ENCODE measurements at regions not wholly inside any gene's neighbourhood (a gene's known extent, or its start where the extent isn't known, plus 50 kb on each side); places are given as distances from the start of the nearest gene placed in this dataset.

GRCh38 chr22:27215871-27216270, 558.5 kb downstream of the MIAT start:
- Histone ChIP-seq H3K36me3 (ENCODE audit: control insufficient read depth, insufficient read depth, low read length) (no peaks in the 10 kb centered on the region), H3K4me1 (ENCODE audit: control insufficient read depth, insufficient read depth, low read length, poor library complexity, severe bottlenecking) (peaks cover 20% of the 10 kb centered on the region), H3K27ac (ENCODE audit: low read depth, low read length, severe bottlenecking) (no peak overlapping the region), H3K4me3 (ENCODE audit: extremely low read depth, insufficient read depth, low read length, poor library complexity, severe bottlenecking) (no peak overlapping the region), H3K9me3 (ENCODE audit: control insufficient read depth, low read length) (no peaks in the 10 kb centered on the region)
- WGBS, 2 experiments (ENCODE audit: insufficient coverage in 2 of 2) = 78 to 89% methylated on average over 4 of the region's 5 CpGs

- no peaks in the 10 kb centered on the region for H3K9me3 ChIP-seq (ENCODE audit: control insufficient read depth, low read length)
- peaks cover 20% of the 10 kb centered on the region for H3K4me1 ChIP-seq (ENCODE audit: control insufficient read depth, insufficient read depth, low read length, poor library complexity, severe bottlenecking)
- no peaks in the 10 kb centered on the region for H3K36me3 ChIP-seq (ENCODE audit: control insufficient read depth, insufficient read depth, low read length)
- H3K4me3 ChIP-seq (ENCODE audit: extremely low read depth, insufficient read depth, low read length, poor library complexity, severe bottlenecking) = no peak overlapping the region
- no peak overlapping the region for H3K27ac ChIP-seq (ENCODE audit: low read depth, low read length, severe bottlenecking)
- WGBS, 2 experiments (ENCODE audit: insufficient coverage in 2 of 2) = 100% methylated on average over 1 of the region's 1 CpG
Observed at GRCh38 chr22:27216444-27216843, 559.1 kb downstream of the MIAT start.

- H3K4me3 ChIP-seq (ENCODE audit: extremely low read depth, insufficient read depth, low read length, poor library complexity, severe bottlenecking) = no peak overlapping the region
- 86 to 100% methylated on average over 1 to 2 of the region's 3 CpGs for WGBS, 2 experiments (ENCODE audit: insufficient coverage in 2 of 2)
- peaks cover 16% of the 10 kb centered on the region for H3K4me1 ChIP-seq (ENCODE audit: control insufficient read depth, insufficient read depth, low read length, poor library complexity, severe bottlenecking)
- no peaks in the 10 kb centered on the region for H3K36me3 ChIP-seq (ENCODE audit: control insufficient read depth, insufficient read depth, low read length)
- no peaks in the 10 kb centered on the region for H3K9me3 ChIP-seq (ENCODE audit: control insufficient read depth, low read length)
- H3K27ac ChIP-seq (ENCODE audit: low read depth, low read length, severe bottlenecking) = no peak overlapping the region
Observed at GRCh38 chr22:27217154-27217553, 559.8 kb downstream of the MIAT start.

- 87 to 90% methylated on average over 11 to 14 of the region's 16 CpGs for WGBS, 2 experiments (ENCODE audit: insufficient coverage in 2 of 2)
- Histone ChIP-seq H3K4me1 (ENCODE audit: control insufficient read depth, insufficient read depth, low read length, poor library complexity, severe bottlenecking) (peaks cover 8% of the 10 kb centered on the region), H3K9me3 (ENCODE audit: control insufficient read depth, low read length) (peaks cover 4% of the 10 kb centered on the region), H3K27ac (ENCODE audit: low read depth, low read length, severe bottlenecking) (no peak overlapping the region), H3K4me3 (ENCODE audit: extremely low read depth, insufficient read depth, low read length, poor library complexity, severe bottlenecking) (no peak overlapping the region), H3K36me3 (ENCODE audit: control insufficient read depth, insufficient read depth, low read length) (no peaks in the 10 kb centered on the region)
Observed at GRCh38 chr22:27218012-27218920, 560.9 kb downstream of the MIAT start.

- Histone ChIP-seq H3K36me3 (ENCODE audit: control insufficient read depth, insufficient read depth, low read length) (no peaks in the 10 kb centered on the region), H3K4me3 (ENCODE audit: extremely low read depth, insufficient read depth, low read length, poor library complexity, severe bottlenecking) (no peak overlapping the region), H3K9me3 (ENCODE audit: control insufficient read depth, low read length) (peaks cover 6% of the 10 kb centered on the region), H3K27ac (ENCODE audit: low read depth, low read length, severe bottlenecking) (no peak overlapping the region), H3K4me1 (ENCODE audit: control insufficient read depth, insufficient read depth, low read length, poor library complexity, severe bottlenecking) (peaks cover 12% of the 10 kb centered on the region)
- 83 to 92% methylated on average over 2 of the region's 2 CpGs for WGBS, 2 experiments (ENCODE audit: insufficient coverage in 2 of 2)
Observed at GRCh38 chr22:27219036-27219435, 561.6 kb downstream of the MIAT start.

- no peak overlapping the region for H3K4me3 ChIP-seq (ENCODE audit: extremely low read depth, insufficient read depth, low read length, poor library complexity, severe bottlenecking)
- 74 to 100% methylated on average over 1 to 3 of the region's 5 CpGs for WGBS, 2 experiments (ENCODE audit: insufficient coverage in 2 of 2)
- H3K9me3 ChIP-seq (ENCODE audit: control insufficient read depth, low read length) = peaks cover 6% of the 10 kb centered on the region
- no peak overlapping the region for H3K27ac ChIP-seq (ENCODE audit: low read depth, low read length, severe bottlenecking)
- H3K36me3 ChIP-seq (ENCODE audit: control insufficient read depth, insufficient read depth, low read length) = no peaks in the 10 kb centered on the region
- H3K4me1 ChIP-seq (ENCODE audit: control insufficient read depth, insufficient read depth, low read length, poor library complexity, severe bottlenecking) = peaks cover 19% of the 10 kb centered on the region
Observed at GRCh38 chr22:27220339-27220738, 563.0 kb downstream of the MIAT start.

GRCh38 chr22:27222178-27222577, 564.8 kb downstream of the MIAT start:
- Histone ChIP-seq H3K36me3 (ENCODE audit: control insufficient read depth, insufficient read depth, low read length) (no peaks in the 10 kb centered on the region), H3K27ac (ENCODE audit: low read depth, low read length, severe bottlenecking) (no peak overlapping the region), H3K4me1 (ENCODE audit: control insufficient read depth, insufficient read depth, low read length, poor library complexity, severe bottlenecking) (peaks cover 19% of the 10 kb centered on the region), H3K9me3 (ENCODE audit: control insufficient read depth, low read length) (peaks cover 6% of the 10 kb centered on the region), H3K4me3 (ENCODE audit: extremely low read depth, insufficient read depth, low read length, poor library complexity, severe bottlenecking) (no peak overlapping the region)

GRCh38 chr22:27223317-27224177, 566.2 kb downstream of the MIAT start:
- peaks cover 6% of the 10 kb centered on the region for H3K9me3 ChIP-seq (ENCODE audit: control insufficient read depth, low read length)
- no peak overlapping the region for H3K4me3 ChIP-seq (ENCODE audit: extremely low read depth, insufficient read depth, low read length, poor library complexity, severe bottlenecking)
- H3K4me1 ChIP-seq (ENCODE audit: control insufficient read depth, insufficient read depth, low read length, poor library complexity, severe bottlenecking) = peaks cover 15% of the 10 kb centered on the region
- peak overlapping the region; percentile 51 for H3K27ac ChIP-seq (ENCODE audit: low read depth, low read length, severe bottlenecking)
- 66 to 81% methylated on average over 2 to 3 of the region's 3 CpGs for WGBS, 2 experiments (ENCODE audit: insufficient coverage in 2 of 2)
- no peaks in the 10 kb centered on the region for H3K36me3 ChIP-seq (ENCODE audit: control insufficient read depth, insufficient read depth, low read length)

GRCh38 chr22:27224485-27225374, 567.3 kb downstream of the MIAT start:
- Histone ChIP-seq H3K9me3 (ENCODE audit: control insufficient read depth, low read length) (peaks cover 10% of the 10 kb centered on the region), H3K27ac (ENCODE audit: low read depth, low read length, severe bottlenecking) (peak overlapping the region; percentile 51), H3K4me3 (ENCODE audit: extremely low read depth, insufficient read depth, low read length, poor library complexity, severe bottlenecking) (no peak overlapping the region), H3K36me3 (ENCODE audit: control insufficient read depth, insufficient read depth, low read length) (no peaks in the 10 kb centered on the region), H3K4me1 (ENCODE audit: control insufficient read depth, insufficient read depth, low read length, poor library complexity, severe bottlenecking) (peaks cover 15% of the 10 kb centered on the region)
- 65 to 76% methylated on average over 8 to 14 of the region's 18 CpGs for WGBS, 2 experiments (ENCODE audit: insufficient coverage in 2 of 2)

- 70 to 86% methylated on average over 2 to 3 of the region's 3 CpGs for whole genome bisulfite sequencing, 2 experiments (ENCODE audit: insufficient coverage in 2 of 2)
- Histone ChIP-seq H3K4me1 (ENCODE audit: control insufficient read depth, insufficient read depth, low read length, poor library complexity, severe bottlenecking) (peaks cover 11% of the 10 kb centered on the region), H3K9me3 (ENCODE audit: control insufficient read depth, low read length) (peaks cover 10% of the 10 kb centered on the region), H3K4me3 (ENCODE audit: extremely low read depth, insufficient read depth, low read length, poor library complexity, severe bottlenecking) (no peak overlapping the region), H3K27ac (ENCODE audit: low read depth, low read length, severe bottlenecking) (no peak overlapping the region), H3K36me3 (ENCODE audit: control insufficient read depth, insufficient read depth, low read length) (no peaks in the 10 kb centered on the region)
Observed at GRCh38 chr22:27226666-27227065, 569.3 kb downstream of the MIAT start.
